ENCODE measurements at regions not wholly inside any gene's neighbourhood (a gene's known extent, or its start where the extent isn't known, plus 50 kb on each side); places are given as distances from the start of the nearest gene placed in this dataset.

DNA sequence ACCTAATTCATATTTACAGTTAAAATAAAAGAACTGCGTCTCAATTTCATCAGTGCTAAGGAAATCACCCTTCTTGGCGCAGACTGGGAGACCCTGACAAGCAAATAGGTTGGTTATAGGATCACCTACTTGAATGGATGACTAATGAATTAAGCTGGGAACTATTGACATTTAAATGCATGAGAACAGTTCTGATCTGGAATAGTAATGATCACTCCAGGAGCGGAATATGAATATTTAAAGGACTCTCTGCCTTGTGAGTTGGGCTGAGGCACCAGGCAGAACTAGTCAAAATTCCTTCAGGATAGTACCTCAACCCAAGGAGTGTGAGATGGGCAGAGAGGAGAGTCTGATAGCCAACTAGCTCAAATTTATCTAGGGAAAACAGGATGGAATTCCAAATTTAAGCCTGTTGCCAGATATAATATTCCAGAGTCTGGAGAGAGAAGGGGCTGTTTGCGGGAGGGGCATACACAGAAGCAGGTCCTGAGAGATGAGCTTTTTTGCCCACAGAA, 364.4 kb downstream of the CSNK1G3 start:
- Histone ChIP-seq H3K9me3 (ENCODE audit: control insufficient read depth, low read length) (no peaks in the 10 kb centered on the region), H3K4me3 (ENCODE audit: low read length in 2 of 2) (no peak overlapping the region), H3K27ac (ENCODE audit: low read depth in 1 of 2, low read length in 2 of 2) (no peak overlapping the region), H3K4me1 (ENCODE audit: control insufficient read depth in 1 of 2, insufficient read depth in 2 of 2, low read length in 2 of 2) (no peaks in the 10 kb centered on the region), H3K36me3 (ENCODE audit: control insufficient read depth in 1 of 2, insufficient read depth in 2 of 2, low read length in 1 of 2) (no peaks in the 10 kb centered on the region), H3K27me3 (ENCODE audit: control insufficient read depth in 1 of 2, insufficient read depth in 2 of 2, low read length in 1 of 2) (no peaks in the 10 kb centered on the region)
- intact Hi-C loops (cut with DNase I), result no loop called here
- DNase-seq (no peak), ATAC-seq (ENCODE audit: low FRiP score) (no peak)
- 96 to 97% methylated on average over 4 of the region's 4 CpGs for WGBS, 2 donors

DNA sequence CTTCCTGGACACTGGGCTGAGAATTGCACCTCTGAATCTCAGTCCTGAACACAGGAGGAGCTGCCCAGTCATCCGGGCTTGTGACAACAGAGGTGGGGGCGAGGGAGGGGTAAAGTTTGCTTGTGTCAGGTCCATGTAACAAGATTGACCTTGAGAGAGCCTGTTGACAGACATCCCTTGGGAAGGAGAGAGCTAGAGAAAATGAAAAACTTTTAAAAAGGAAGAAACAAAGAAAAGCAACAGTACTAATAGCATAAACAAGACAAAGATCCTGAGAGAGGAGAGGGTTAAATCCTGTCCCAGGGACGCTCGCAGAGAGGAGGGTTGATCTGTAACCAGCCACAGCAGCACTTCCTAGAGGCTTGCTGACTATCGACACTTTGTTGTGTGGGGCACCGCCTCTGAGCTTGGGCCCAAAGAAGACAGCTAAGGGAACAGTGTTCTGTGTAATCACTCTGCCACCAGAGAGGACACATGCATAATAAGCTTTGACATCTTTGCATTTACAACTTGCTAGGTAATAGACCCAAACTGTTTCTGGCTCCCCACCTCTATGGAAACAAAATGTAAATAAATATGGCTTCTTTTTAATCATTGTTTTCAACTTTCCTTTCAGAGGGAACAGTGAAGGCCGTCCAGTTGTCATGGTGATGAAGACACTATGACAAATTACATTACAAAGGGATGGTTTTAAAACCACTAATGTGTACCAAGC, 363.7 kb downstream of the CSNK1G3 start:
- Histone ChIP-seq H3K36me3 (ENCODE audit: control insufficient read depth in 1 of 2, insufficient read depth in 2 of 2, low read length in 1 of 2) (no peaks in the 10 kb centered on the region), H3K27ac (ENCODE audit: low read depth in 1 of 2, low read length in 2 of 2) (no peak overlapping the region), H3K9me3 (ENCODE audit: control insufficient read depth, low read length) (no peaks in the 10 kb centered on the region), H3K4me3 (ENCODE audit: low read length in 2 of 2) (no peak overlapping the region), H3K27me3 (ENCODE audit: control insufficient read depth in 1 of 2, insufficient read depth in 2 of 2, low read length in 1 of 2) (no peaks in the 10 kb centered on the region), H3K4me1 (ENCODE audit: control insufficient read depth in 1 of 2, insufficient read depth in 2 of 2, low read length in 2 of 2) (no peaks in the 10 kb centered on the region)
- intact Hi-C loops (cut with DNase I), result no loop called here
- WGBS, 2 donors, result 68 to 79% methylated on average over 7 of the region's 7 CpGs
- ATAC-seq (ENCODE audit: low FRiP score) (no peak), DNase-seq (no peak)

DNA sequence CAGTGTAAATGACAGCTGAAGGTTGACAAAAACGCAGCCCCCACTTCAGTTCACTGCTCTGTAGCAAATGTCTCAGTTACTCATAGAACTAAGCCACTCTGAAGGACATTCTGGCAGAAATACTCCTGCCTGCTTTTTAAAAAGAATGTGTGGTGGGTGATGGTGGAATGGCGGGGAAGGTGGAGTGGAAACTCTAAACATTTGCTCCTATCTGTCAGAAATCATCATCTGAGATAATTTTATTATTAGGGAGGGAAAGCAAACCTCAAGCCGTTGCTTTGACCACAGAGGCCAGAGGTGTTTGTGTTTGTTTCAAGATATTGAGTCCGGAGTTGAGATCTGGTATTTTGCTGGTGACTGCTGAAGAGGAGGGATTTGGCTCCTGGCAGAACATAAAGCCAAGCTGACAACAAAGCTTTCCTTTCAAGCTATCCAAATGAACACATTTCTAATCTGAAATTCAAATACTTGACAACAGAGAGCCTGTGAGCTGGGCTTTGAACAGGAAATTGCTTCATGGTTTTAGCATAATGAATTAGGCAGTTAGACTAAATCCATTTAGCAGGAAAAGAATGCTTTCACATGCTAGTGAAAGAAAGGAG, 362.7 kb downstream of the CSNK1G3 start:
- ATAC-seq (ENCODE audit: low FRiP score) (no peak), DNase-seq (no peak)
- Histone ChIP-seq H3K4me3 (ENCODE audit: low read length in 2 of 2) (no peak overlapping the region), H3K4me1 (ENCODE audit: control insufficient read depth in 1 of 2, insufficient read depth in 2 of 2, low read length in 2 of 2) (no peaks in the 10 kb centered on the region), H3K27me3 (ENCODE audit: control insufficient read depth in 1 of 2, insufficient read depth in 2 of 2, low read length in 1 of 2) (no peaks in the 10 kb centered on the region), H3K9me3 (ENCODE audit: control insufficient read depth, low read length) (no peaks in the 10 kb centered on the region), H3K27ac (ENCODE audit: low read depth in 1 of 2, low read length in 2 of 2) (no peak overlapping the region), H3K36me3 (ENCODE audit: control insufficient read depth in 1 of 2, insufficient read depth in 2 of 2, low read length in 1 of 2) (no peaks in the 10 kb centered on the region)
- 48 to 52% methylated on average over 4 of the region's 4 CpGs for WGBS, 2 donors
- intact Hi-C loops (cut with DNase I), result no loop called here

DNA sequence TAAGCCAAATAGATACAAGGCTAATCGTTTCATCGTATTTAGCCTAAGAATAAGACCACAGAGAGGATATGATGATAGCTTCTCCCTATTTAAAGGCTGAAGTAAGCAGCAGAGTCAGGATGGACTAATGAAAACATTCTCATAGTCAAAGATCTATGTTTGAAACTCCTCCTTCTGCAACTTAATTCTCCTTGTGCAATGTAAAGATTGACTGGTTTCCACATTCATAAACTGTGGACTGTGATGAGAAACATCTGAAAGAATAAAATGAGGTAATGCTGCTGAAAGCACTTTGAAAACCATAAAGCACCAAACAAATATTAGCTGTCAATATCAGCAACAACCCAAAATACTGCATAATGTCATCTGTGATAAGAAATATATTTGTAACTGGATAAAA, 361.9 kb downstream of the CSNK1G3 start:
- H3K4me3 ChIP-seq (ENCODE audit: low read length in 2 of 2), result no peak overlapping the region
- 90 to 93% methylated on average over 2 of the region's 2 CpGs for WGBS, 2 donors
- H3K27me3 ChIP-seq (ENCODE audit: control insufficient read depth in 1 of 2, insufficient read depth in 2 of 2, low read length in 1 of 2), result no peaks in the 10 kb centered on the region
- H3K36me3 ChIP-seq (ENCODE audit: control insufficient read depth in 1 of 2, insufficient read depth in 2 of 2, low read length in 1 of 2), result no peaks in the 10 kb centered on the region
- no peak overlapping the region for H3K27ac ChIP-seq (ENCODE audit: low read depth in 1 of 2, low read length in 2 of 2)
- ATAC-seq (ENCODE audit: low FRiP score) (no peak), DNase-seq (no peak)
- no peaks in the 10 kb centered on the region for H3K4me1 ChIP-seq (ENCODE audit: control insufficient read depth in 1 of 2, insufficient read depth in 2 of 2, low read length in 2 of 2)
- intact Hi-C loops (cut with DNase I), result no loop called here
- no peaks in the 10 kb centered on the region for H3K9me3 ChIP-seq (ENCODE audit: control insufficient read depth, low read length)

DNA sequence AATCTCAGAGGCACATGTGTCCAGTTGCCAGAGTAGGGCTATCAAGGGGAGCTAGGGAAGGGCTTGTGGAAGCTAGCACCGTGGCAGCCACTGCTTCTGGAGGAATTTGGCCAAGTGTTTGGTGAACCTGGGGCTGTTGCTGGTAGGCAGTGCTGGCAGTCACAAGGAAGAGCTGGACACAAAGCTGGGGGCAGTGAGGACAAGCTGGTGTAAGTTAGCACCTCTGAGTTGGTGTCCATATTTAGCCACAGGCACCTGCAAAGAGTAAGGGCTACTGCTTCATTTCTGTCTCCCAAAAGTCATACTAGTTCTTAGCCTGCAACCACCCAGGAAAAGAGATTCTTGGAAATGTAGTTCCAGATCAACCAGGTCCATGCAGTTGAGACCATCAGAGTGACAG, 359.4 kb downstream of the CSNK1G3 start:
- no peak overlapping the region for H3K27ac ChIP-seq (ENCODE audit: low read depth in 1 of 2, low read length in 2 of 2)
- WGBS, 2 donors, result 84 to 88% methylated on average over 1 of the region's 1 CpG
- no peaks in the 10 kb centered on the region for H3K36me3 ChIP-seq (ENCODE audit: control insufficient read depth in 1 of 2, insufficient read depth in 2 of 2, low read length in 1 of 2)
- ATAC-seq (ENCODE audit: low FRiP score) (no peak), DNase-seq (peak in 1 of 2 donors; percentile 31)
- H3K9me3 ChIP-seq (ENCODE audit: control insufficient read depth, low read length), result peaks cover 2% of the 10 kb centered on the region
- no peak overlapping the region for H3K4me3 ChIP-seq (ENCODE audit: low read length in 2 of 2)
- no peaks in the 10 kb centered on the region for H3K4me1 ChIP-seq (ENCODE audit: control insufficient read depth in 1 of 2, insufficient read depth in 2 of 2, low read length in 2 of 2)
- H3K27me3 ChIP-seq (ENCODE audit: control insufficient read depth in 1 of 2, insufficient read depth in 2 of 2, low read length in 1 of 2), result no peaks in the 10 kb centered on the region
- intact Hi-C loops (cut with DNase I), result no loop called here

DNA sequence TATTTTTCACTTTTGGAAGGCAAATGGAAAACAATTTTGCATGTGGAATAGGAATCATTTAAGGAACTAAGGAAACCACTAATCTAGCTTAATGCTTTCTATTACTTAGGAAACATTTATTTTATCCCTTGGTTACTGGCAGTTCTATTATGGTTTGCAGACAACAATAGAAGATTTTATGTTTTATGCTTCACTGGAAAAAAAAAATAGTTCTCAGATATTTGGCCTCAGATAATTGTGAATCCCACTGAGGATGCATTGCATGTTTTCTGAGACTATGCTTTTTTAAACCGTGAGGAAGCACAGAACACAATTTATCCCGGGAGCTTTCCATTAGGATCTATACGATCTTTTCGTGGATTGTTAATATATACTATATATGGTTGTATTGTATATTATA, 356.9 kb downstream of the CSNK1G3 start:
- peaks cover 2% of the 10 kb centered on the region for H3K9me3 ChIP-seq (ENCODE audit: control insufficient read depth, low read length)
- no peaks in the 10 kb centered on the region for H3K4me1 ChIP-seq (ENCODE audit: control insufficient read depth in 1 of 2, insufficient read depth in 2 of 2, low read length in 2 of 2)
- H3K36me3 ChIP-seq (ENCODE audit: control insufficient read depth in 1 of 2, insufficient read depth in 2 of 2, low read length in 1 of 2), result no peaks in the 10 kb centered on the region
- no peak overlapping the region for H3K4me3 ChIP-seq (ENCODE audit: low read length in 2 of 2)
- DNase-seq, result no peak
- H3K27ac ChIP-seq (ENCODE audit: low read depth in 1 of 2, low read length in 2 of 2), result no peak overlapping the region
- no peaks in the 10 kb centered on the region for H3K27me3 ChIP-seq (ENCODE audit: control insufficient read depth in 1 of 2, insufficient read depth in 2 of 2, low read length in 1 of 2)
- no peak for ATAC-seq (ENCODE audit: low FRiP score)
- intact Hi-C loops (cut with DNase I), result no loop called here
- WGBS, 2 donors, result 81 to 93% methylated on average over 4 of the region's 4 CpGs

DNA sequence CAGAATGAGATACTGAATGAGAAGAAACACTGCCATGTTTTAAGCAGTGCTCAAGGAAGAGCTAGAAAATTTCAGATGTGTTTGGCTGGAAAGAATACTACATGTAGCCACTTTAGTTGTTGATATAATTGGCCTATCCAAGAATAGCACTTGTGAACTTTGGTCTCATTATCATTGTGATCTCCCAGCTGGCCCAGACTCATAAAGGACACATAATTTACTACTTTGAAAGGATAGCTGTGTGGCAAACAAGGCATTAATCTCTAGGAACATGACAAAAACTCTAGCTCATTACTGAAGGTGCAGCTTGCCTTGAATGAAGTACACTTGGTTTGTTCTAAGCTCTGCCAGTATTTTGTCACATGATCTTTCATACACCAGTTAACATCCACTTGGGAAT, 356.3 kb downstream of the CSNK1G3 start:
- Histone ChIP-seq H3K27ac (ENCODE audit: low read depth in 1 of 2, low read length in 2 of 2) (no peak overlapping the region), H3K36me3 (ENCODE audit: control insufficient read depth in 1 of 2, insufficient read depth in 2 of 2, low read length in 1 of 2) (no peaks in the 10 kb centered on the region), H3K27me3 (ENCODE audit: control insufficient read depth in 1 of 2, insufficient read depth in 2 of 2, low read length in 1 of 2) (no peaks in the 10 kb centered on the region), H3K4me3 (ENCODE audit: low read length in 2 of 2) (no peak overlapping the region), H3K9me3 (ENCODE audit: control insufficient read depth, low read length) (peaks cover 2% of the 10 kb centered on the region), H3K4me1 (ENCODE audit: control insufficient read depth in 1 of 2, insufficient read depth in 2 of 2, low read length in 2 of 2) (no peaks in the 10 kb centered on the region)
- DNase-seq, result no peak
- intact Hi-C loops (cut with DNase I), result no loop called here
- no peak for ATAC-seq (ENCODE audit: low FRiP score)

DNA sequence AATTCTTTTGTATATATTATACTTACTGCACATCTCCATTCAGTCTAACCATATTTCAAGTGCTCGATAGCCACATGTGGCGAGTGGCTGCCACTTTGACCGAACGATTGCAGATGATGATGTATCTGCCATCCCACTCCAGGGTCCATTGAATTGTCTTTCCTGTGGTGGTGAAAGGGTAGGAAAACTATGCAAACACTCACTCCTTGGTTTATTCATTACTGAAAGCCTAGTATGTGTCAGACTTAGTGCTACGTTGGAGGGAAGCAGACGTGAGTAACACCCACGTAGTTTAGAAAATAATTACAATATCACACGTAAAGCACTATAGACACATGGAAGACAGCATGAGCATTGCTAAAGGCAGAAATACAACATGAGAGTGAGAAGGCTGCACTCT, 353.7 kb downstream of the CSNK1G3 start:
- no peak for ATAC-seq (ENCODE audit: low FRiP score)
- no peaks in the 10 kb centered on the region for H3K36me3 ChIP-seq (ENCODE audit: control insufficient read depth in 1 of 2, insufficient read depth in 2 of 2, low read length in 1 of 2)

DNA sequence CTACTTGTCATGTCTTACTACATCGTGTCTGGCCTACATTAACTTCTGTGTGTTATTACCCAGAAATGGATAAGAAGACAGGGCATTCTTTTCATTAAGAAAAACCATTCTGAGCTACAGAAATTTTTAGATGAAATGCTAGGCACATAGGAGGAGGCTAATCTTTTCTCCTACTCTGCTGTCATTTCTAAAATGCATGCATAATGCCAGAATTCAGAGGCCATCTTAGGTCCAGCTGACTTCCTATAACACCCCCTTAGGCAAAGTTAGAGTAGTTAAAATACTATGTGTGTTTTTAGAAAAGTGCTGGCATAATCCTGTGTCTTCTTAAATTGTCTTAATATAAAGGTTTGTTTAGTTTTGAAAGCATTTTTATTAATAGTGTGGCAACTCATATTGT, 352.6 kb downstream of the CSNK1G3 start:
- 85 to 89% methylated on average over 1 of the region's 1 CpG for WGBS, 2 donors
- DNase-seq, result no peak
- Histone ChIP-seq H3K27ac (ENCODE audit: low read depth in 1 of 2, low read length in 2 of 2) (no peak overlapping the region), H3K27me3 (ENCODE audit: control insufficient read depth in 1 of 2, insufficient read depth in 2 of 2, low read length in 1 of 2) (no peaks in the 10 kb centered on the region), H3K36me3 (ENCODE audit: control insufficient read depth in 1 of 2, insufficient read depth in 2 of 2, low read length in 1 of 2) (no peaks in the 10 kb centered on the region), H3K4me1 (ENCODE audit: control insufficient read depth in 1 of 2, insufficient read depth in 2 of 2, low read length in 2 of 2) (no peaks in the 10 kb centered on the region), H3K9me3 (ENCODE audit: control insufficient read depth, low read length) (peaks cover 2% of the 10 kb centered on the region), H3K4me3 (ENCODE audit: low read length in 2 of 2) (no peak overlapping the region)
- ATAC-seq (ENCODE audit: low FRiP score), result no peak
- intact Hi-C loops (cut with DNase I), result no loop called here

More for the DNA sequence above, 353.7 kb downstream of the CSNK1G3 start:
- DNase-seq, result no peak
- Histone ChIP-seq H3K4me3 (ENCODE audit: low read length in 2 of 2) (no peak overlapping the region), H3K9me3 (ENCODE audit: control insufficient read depth, low read length) (peaks cover 2% of the 10 kb centered on the region), H3K27ac (ENCODE audit: low read depth in 1 of 2, low read length in 2 of 2) (no peak overlapping the region), H3K4me1 (ENCODE audit: control insufficient read depth in 1 of 2, insufficient read depth in 2 of 2, low read length in 2 of 2) (no peaks in the 10 kb centered on the region), H3K27me3 (ENCODE audit: control insufficient read depth in 1 of 2, insufficient read depth in 2 of 2, low read length in 1 of 2) (no peaks in the 10 kb centered on the region)
- intact Hi-C loops (cut with DNase I), result no loop called here
- 91 to 92% methylated on average over 8 of the region's 8 CpGs for WGBS, 2 donors
